Kidney epithelial cell (primary cell): ENCODE measurements at regions not wholly inside any gene's neighbourhood (a gene's known extent, or its start where the extent isn't known, plus 50 kb on each side); places are given as distances from the start of the nearest gene placed in this dataset.
A peak's percentile ranks its signal among the peaks of the same experiment; 100 is the strongest.

Experiments
- DNase-seq: peaks from one replicate; pipeline ENCODE4 v3.0.0-alpha.2; 2010; ENCODE audit warnings: low read depth
- H3K27me3 ChIP-seq: 2 replicates; pipeline ENCODE4 v1.6.0; 2011; ENCODE audit warnings: low read length; ENCODE audit not compliant: control insufficient read depth, insufficient read depth
- H3K36me3 ChIP-seq: 2 replicates; pipeline ENCODE4 v1.5.1; 2011; ENCODE audit warnings: low read length; ENCODE audit not compliant: control insufficient read depth, insufficient read depth
- H3K4me3 ChIP-seq: 2 replicates; pipeline ENCODE4 v1.5.1; 2011; ENCODE audit warnings: low read depth, mild to moderate bottlenecking, control low read depth, low read length
- CTCF ChIP-seq: IDR thresholded peaks from 2 replicates; pipeline ENCODE4 v1.5.1; 2011; ENCODE audit warnings: mild to moderate bottlenecking, moderate library complexity, low read length, control low read depth, inconsistent platforms; ENCODE audit not compliant: insufficient read depth, poor library complexity, severe bottlenecking

- TF ChIP-seq CTCF: no peak
- DNase-seq: no peak
- Histone ChIP-seq H3K27me3 (no peaks in the 10 kb centered on the region), H3K36me3 (no peaks in the 10 kb centered on the region), H3K4me3 (no peak overlapping the region)
Observed at GRCh38 chr9:75780185-75780584, 110.3 kb upstream of the PCSK5 start.

GRCh38 chr9:75788006-75788634, 102.4 kb upstream of the PCSK5 start:
- Histone ChIP-seq H3K36me3 (no peaks in the 10 kb centered on the region), H3K27me3 (no peaks in the 10 kb centered on the region), H3K4me3 (no peak overlapping the region)
- no peak for TF ChIP-seq CTCF
- no peak for DNase-seq

- H3K27me3 ChIP-seq: no peaks in the 10 kb centered on the region
- H3K4me3 ChIP-seq: no peak overlapping the region
- H3K36me3 ChIP-seq: no peaks in the 10 kb centered on the region
- TF ChIP-seq CTCF: no peak
- DNase-seq: no peak
Observed at GRCh38 chr9:75797085-75797580, 93.3 kb upstream of the PCSK5 start.

- Histone ChIP-seq H3K4me3 (no peak overlapping the region), H3K36me3 (no peaks in the 10 kb centered on the region), H3K27me3 (no peaks in the 10 kb centered on the region)
- TF ChIP-seq CTCF: no peak
- DNase-seq: no peak
Observed at GRCh38 chr9:75798505-75798904, 92.0 kb upstream of the PCSK5 start.

- Histone ChIP-seq H3K36me3 (no peaks in the 10 kb centered on the region), H3K4me3 (no peak overlapping the region), H3K27me3 (no peaks in the 10 kb centered on the region)
- DNase-seq: peak; percentile 57
- TF ChIP-seq CTCF: no peak
Observed at GRCh38 chr9:75803130-75803529, 87.3 kb upstream of the PCSK5 start.

- no peak for DNase-seq
- no peaks in the 10 kb centered on the region for H3K36me3 ChIP-seq
- no peak for TF ChIP-seq CTCF
- no peaks in the 10 kb centered on the region for H3K27me3 ChIP-seq
- H3K4me3 ChIP-seq: no peak overlapping the region
Observed at GRCh38 chr9:75810063-75810462, 80.4 kb upstream of the PCSK5 start.
